NCI-H82 treated with DMSO at 0.1 percent for 48 hours (cell line): ENCODE measurements at regions not wholly inside any gene's neighbourhood (a gene's known extent, or its start where the extent isn't known, plus 50 kb on each side); places are given as distances from the start of the nearest gene placed in this dataset.
"Not testable (repeated sequence)": the region's sequence is repeated elsewhere in the genome, so short reads cannot be mapped to it uniquely, and the experiment has no call there.

Experiments
- DNase-seq: peaks from one replicate; lab custom pipeline; 2025; ENCODE audit not compliant: unreplicated experiment; lab: John Stamatoyannopoulos, UW

- no peak for DNase-seq
Measured at GRCh38 chr2:382728-383022, 94.8 kb upstream of the ALKAL2 start.

DNA sequence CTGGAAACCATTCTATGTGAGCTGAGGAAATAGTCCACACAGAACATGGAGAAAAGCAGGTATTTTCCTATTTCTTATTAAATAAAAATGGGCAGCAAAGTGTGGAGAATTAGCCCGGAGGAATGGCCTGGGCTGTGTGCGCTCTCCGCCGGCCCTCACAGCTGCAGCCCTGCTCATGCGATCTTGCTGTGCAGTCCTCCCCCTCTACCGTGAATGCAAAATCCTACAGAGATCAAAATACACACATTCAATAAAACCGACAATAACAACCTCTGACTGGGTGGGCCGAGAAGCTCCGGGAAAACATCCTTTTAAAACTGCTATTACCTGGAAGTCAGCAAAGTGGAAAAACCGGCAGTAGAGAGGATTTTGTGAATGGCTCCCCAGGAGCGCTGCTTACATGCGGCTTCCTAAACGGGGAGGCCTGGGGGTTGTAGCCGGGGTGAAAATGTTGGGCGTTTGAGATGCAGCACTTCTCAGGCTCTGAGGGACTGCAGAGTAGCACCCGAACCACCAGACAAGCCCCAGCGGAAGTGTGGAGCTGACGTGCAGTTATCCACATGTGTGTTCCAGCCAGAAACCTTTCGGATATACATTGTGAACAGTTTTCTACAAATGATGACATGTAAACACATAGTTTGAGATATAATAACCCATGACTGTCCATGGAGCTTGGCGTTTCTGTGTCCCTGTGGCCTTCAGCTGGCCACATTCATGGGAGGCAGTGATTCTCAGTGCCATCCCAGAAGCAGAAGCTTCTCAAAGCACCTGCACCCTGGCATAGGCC, 94.2 kb upstream of the ALKAL2 start:
- no peak for DNase-seq

- no peak for DNase-seq
Measured at GRCh38 chr2:381181-381580, 93.3 kb upstream of the ALKAL2 start.

DNA sequence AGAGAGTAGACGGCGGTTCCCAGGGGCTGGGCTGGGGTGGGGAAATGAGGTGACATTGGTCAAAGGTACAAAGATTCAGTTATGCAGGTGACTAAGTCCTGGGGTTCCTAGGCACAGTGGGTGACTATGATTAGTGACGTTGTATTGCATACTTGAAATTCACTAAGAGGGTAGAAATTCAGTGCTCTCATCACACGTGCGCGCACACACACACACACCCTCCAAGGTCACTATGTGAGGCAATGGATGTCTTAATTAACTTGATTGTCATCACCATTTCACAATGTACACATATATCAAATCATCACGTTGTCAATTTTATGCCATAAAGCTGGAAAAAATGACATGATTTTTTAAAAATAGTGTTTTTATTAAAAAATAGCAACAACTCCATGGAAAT, 92.9 kb upstream of the ALKAL2 start:
- DNase-seq: no peak

DNA sequence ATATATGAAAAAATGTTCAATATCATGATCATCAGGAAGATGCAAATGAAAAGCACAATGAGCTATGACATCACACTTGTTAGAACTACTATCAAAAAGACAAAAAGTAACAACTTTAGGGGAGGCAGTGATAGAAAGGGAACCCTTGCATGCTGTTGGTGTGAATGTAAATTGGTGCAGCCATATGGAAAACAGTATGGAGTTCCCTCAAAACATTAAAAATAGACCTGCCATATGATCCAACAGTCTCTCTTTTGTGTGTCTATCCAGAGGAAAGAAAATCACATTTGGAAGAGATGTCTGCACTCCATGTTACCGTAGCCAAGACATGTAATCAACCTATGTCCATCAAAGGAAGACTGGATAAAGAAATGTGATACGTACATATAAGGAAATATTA, 92.3 kb upstream of the ALKAL2 start:
- DNase-seq: no peak

- DNase-seq: no peak
Measured at GRCh38 chr2:379778-380177, 91.9 kb upstream of the ALKAL2 start.

DNA sequence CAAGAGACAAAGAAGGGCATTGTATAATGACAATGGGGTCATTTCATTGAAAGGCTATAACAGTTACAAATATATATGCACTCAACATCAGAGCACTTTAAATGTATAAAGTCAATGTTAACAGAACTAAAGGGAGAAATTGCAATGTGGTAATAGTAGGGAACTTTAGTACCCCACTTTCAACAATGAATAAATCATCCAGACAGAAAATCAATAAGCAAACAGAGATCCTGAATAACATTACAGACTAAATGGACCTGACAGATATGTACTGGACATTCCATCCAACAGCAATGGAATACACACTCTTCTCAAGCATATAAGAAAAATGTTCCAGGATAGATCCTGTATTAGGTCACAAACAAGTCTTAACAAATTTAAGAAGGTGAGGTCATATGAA, 90.5 kb upstream of the ALKAL2 start:
- DNase-seq: no peak

DNA sequence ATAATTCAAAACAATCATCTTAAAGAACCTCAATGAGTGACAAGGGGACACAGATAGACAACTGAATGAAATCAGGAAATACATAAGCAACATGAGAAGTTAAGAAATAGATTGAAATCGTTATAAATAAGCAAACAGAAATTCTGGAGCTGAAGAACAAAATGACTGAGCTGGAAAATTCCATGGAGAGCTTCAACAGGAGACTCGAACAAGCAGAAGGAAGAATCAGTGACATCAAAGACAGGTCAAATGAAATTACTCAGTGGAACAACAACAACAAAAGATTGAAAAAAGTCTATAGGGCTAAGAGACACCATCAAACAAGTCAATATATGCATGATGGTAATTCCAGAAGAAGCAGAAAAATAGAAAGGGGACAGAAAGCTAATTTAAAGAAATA, 89.5 kb upstream of the ALKAL2 start:
- DNase-seq: no peak

DNA sequence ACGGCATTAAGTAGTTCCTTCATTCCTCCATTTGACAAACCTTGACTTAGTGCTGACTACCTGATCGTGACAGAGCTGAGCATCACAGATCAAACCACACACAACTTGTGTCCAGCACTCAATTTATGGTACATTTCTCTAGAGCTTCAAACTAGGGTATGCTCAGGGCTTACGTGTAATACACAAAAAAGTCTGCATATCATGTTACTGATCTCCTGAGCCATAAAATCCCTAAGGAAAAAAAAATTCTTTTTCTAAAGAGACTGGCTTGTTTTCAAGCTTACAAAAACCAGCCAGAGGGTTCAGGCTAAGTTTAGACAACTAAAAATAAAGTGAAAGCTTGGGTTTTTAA, 88.0 kb upstream of the ALKAL2 start:
- DNase-seq: no peak

GRCh38 chr2:375270-375955, 87.5 kb upstream of the ALKAL2 start:
- DNase-seq: no peak

DNA sequence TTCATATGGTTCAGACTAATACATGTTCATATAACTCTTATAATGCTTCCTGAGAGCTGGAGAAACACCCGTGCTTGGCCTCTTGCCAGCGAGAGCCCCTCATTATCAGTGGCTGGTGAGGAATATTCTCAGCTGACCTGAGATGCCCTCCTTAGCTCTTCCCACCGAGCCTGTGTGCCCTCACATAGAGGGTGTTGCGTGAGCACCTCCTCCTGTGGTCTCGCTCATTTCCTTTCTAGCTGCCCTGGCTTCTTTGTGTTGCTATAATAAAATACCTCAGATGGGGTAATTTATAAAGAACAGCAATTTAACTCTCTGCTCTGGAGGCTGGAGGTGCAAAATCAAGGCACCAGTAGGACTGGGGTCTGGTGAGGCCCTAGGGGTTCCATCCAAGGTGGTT, 80.5 kb upstream of the ALKAL2 start:
- DNase-seq: no peak

GRCh38 chr2:367246-367645, 79.4 kb upstream of the ALKAL2 start:
- no peak for DNase-seq

DNA sequence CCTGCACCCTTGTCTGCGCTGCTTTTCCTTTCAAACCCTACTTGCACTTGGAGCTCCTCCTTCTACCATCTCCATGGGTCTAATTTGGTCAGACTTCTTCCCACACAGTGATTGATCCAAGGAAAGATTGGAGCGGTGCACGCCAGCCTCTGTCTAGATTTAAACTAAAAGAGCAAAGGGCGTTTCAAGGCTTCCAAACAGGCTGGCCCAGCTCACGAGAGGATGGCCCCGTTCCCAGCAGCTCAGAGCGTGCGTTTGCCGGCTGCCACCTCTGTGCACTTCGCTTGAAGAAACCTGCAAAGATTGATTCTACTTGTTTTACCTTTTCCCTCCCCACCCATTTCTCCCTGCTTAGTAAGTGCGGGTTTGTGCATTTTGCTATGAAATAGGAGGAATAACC, 78.8 kb upstream of the ALKAL2 start:
- no peak for DNase-seq

- DNase-seq: no peak
Measured at GRCh38 chr2:365367-366275, 77.7 kb upstream of the ALKAL2 start.

GRCh38 chr2:363824-364470, 76.1 kb upstream of the ALKAL2 start:
- DNase-seq: no peak

DNA sequence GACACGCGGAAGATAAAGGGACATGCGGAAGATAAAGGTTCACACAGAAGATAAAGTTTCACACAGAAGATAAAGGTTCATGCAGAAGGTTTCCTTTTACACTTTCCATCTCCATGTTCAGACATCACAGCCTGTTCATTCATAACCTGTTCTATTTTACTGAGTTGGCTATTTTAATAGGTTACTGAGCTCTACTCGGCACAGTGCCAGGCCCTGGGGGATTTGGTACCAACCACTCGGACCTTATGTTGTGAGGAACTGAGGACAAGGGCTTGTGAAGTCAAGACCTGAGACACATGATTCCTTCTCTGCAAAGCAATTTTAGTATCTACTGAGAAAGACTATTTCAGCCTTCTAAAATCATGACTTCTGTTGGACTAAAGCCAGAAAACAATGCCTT, 75.0 kb upstream of the ALKAL2 start:
- no peak for DNase-seq

- no peak for DNase-seq
Measured at GRCh38 chr2:360124-360523, 72.2 kb upstream of the ALKAL2 start.

DNA sequence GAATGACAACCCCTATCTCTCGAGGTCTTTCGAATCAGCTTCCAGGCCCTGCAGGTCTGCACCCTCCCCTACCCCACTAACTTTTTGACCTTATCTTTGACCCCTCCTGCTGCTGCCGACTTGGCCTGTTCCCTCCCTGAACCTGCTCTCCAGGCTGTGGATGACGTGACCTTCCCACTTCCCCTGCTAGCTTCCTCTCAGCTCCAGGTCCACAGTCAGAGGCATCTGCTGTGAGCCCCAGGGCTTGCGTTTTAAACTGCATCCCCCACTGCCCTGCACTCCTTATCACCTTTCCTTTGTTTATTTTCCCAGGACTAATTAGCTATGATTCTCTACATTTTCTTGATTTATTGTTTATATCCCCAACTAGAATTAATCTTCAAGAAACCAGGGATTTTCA, 71.2 kb upstream of the ALKAL2 start:
- no peak for DNase-seq

- DNase-seq: no peak
Measured at GRCh38 chr2:357811-358210, 69.9 kb upstream of the ALKAL2 start.

DNA sequence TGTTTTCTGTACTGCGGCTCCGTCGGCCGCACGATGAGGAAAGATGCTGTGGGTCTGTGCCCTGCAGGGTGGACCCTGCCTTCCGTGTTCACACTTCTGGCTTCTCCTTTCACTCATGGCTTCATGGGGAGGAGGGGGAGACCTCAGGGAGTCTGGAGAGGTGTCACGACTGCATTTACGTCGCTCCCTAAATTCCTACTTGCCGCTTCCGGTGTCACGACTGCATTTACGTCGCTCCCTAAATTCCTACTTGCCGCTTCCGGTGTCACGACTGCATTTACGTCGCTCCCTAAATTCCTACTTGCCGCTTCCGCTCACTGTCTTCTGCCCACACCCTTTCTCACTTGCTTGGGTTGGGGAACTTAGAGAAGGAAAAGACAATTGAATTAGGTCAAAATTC, 68.4 kb upstream of the ALKAL2 start:
- not testable (repeated sequence) for DNase-seq

- DNase-seq: no peak
Measured at GRCh38 chr2:355773-356172, 67.9 kb upstream of the ALKAL2 start.

DNA sequence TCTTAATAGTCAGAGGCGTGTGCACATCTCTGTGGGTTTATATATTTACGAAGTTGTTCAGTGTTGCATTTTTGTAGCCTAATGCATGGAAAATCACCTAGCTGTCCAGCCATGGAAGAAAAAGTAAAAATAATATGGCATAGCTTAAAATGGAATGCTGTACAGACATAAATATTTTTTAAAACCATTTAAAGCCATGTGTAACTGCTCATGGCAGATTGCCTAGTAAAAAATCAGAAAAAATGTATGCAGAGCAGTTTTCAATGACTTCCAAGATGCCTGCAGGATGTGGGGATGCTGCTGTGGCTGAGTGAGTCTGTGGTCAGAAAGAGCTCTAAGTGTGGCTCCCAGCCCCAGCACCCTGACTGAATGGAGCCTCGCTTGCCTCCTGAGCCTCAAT, 64.8 kb upstream of the ALKAL2 start:
- no peak for DNase-seq
